ENCODE measurements at regions not wholly inside any gene's neighbourhood (a gene's known extent, or its start where the extent isn't known, plus 50 kb on each side); places are given as distances from the start of the nearest gene placed in this dataset.
A peak's percentile ranks its signal among the peaks of the same experiment; 100 is the strongest.

DNA sequence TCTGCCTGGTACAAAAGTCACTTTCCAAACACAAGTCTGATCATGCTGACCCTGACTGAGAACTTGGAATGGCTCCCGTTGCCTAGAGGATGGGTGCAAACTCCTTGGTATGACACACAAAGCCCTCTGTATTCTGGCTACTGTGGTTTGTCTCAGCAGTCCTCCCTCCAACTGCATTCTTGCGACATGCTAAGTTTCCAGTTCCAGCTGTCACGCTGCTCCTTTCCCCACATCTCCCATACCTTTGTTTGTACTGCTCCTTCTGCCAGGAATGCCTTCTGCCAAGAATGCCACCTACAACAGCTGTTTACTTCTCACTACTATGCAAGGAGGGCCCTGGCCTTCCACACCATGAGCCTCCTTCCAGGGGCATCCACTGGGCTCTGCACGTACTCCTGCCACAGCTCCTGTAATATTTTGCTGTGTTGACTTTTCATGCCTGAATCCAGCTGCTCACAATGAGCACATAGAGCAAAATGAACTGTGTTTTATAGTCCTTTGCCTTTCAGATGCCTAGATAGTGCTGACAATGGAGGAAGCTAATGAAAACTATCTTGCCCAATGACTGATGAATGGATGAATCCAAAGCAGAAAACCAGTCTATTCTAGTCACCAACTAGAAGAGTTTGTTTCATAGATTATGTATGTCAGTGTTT, 543.7 kb downstream of the EFNB2 start:
- Histone ChIP-seq H3K4me2 (ENCODE audit: low read length) (peak overlapping the region; percentile 48; the same call in 1 of the 2 replicates), H3F3A (ENCODE audit: low read length, unreplicated experiment) (no peaks in the 10 kb centered on the region), H3K79me2 (ENCODE audit: low read length) (no peaks in the 10 kb centered on the region), H2AFZ (ENCODE audit: low read length) (no peak overlapping the region), H3K27me3 (ENCODE audit: low read length) (no peaks in the 10 kb centered on the region), H3K9me3 (ENCODE audit: low read length) (no peaks in the 10 kb centered on the region), H3K4me3 (ENCODE audit: low read length) (no peak overlapping the region), H3K4me1 (ENCODE audit: insufficient read depth, low read length) (peaks cover 20% of the 10 kb centered on the region), H3K9me2 (replicated peaks; ENCODE audit: low read length) (no peaks in the 10 kb centered on the region), H3K36me3 (ENCODE audit: low read depth, low read length) (no peaks in the 10 kb centered on the region), H4K20me1 (ENCODE audit: low read length) (no peaks in the 10 kb centered on the region), H3K27ac (ENCODE audit: low read length) (peak overlapping the region; percentile 78), H3K9ac (ENCODE audit: low read length) (no peak overlapping the region)
- intact Hi-C loops (cut with micrococcal nuclease) = no loop called here
- POLR2A ChIA-PET (ENCODE audit: unreplicated experiment) = no interaction called here
- TF ChIP-seq, protein P1, sequence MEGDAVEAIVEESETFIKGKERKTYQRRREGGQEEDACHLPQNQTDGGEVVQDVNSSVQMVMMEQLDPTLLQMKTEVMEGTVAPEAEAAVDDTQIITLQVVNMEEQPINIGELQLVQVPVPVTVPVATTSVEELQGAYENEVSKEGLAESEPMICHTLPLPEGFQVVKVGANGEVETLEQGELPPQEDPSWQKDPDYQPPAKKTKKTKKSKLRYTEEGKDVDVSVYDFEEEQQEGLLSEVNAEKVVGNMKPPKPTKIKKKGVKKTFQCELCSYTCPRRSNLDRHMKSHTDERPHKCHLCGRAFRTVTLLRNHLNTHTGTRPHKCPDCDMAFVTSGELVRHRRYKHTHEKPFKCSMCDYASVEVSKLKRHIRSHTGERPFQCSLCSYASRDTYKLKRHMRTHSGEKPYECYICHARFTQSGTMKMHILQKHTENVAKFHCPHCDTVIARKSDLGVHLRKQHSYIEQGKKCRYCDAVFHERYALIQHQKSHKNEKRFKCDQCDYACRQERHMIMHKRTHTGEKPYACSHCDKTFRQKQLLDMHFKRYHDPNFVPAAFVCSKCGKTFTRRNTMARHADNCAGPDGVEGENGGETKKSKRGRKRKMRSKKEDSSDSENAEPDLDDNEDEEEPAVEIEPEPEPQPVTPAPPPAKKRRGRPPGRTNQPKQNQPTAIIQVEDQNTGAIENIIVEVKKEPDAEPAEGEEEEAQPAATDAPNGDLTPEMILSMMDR (conservative IDR thresholded peaks at IDR 0.05; ENCODE audit: low read depth, low read length) = no peak
- TF ChIP-seq EZH2phosphoT487 (IDR thresholded peaks at IDR 0.05; ENCODE audit: borderline replicate concordance, low read length) = no peak
- DNase-seq = peak; percentile 86
- no TSS peak for BruUV-seq (replicated peaks)
- CTCF ChIA-PET = no interaction called here
- peak; percentile 50 for ATAC-seq

DNA sequence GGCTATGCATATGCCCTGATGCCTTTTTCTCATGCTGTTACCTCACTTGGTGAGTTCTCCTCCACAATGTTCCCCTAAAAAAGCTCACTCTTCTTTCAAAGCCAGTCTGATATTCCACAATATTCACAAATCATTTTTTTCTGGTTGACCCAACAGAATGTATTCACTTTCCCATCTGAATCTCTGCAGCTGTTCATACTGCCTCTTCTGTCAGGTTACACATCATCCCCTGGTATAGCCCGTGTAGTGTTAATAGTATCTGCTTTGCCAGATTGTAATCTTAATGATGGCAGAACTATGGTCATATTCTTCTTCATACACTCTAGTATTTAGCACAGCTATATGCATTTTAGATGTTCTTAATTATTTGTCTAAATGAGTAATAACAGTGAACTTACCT, 544.3 kb downstream of the EFNB2 start:
- no TSS peak for BruUV-seq (replicated peaks)

More for the DNA sequence above, 544.3 kb downstream of the EFNB2 start:
- H3F3A ChIP-seq (ENCODE audit: low read length, unreplicated experiment) = no peaks in the 10 kb centered on the region
- peak overlapping the region; percentile 30; the same call in 1 of the 2 replicates for H3K9ac ChIP-seq (ENCODE audit: low read length)
- H3K9me2 ChIP-seq (replicated peaks; ENCODE audit: low read length) = no peaks in the 10 kb centered on the region
- H3K27ac ChIP-seq (ENCODE audit: low read length) = peak overlapping the region; percentile 78
- no peak overlapping the region for H3K4me2 ChIP-seq (ENCODE audit: low read length)
- POLR2A ChIA-PET (ENCODE audit: unreplicated experiment) = no interaction called here
- ATAC-seq (no peak), DNase-seq (no peak)
- no peak overlapping the region for H2AFZ ChIP-seq (ENCODE audit: low read length)
- H3K9me3 ChIP-seq (ENCODE audit: low read length) = no peaks in the 10 kb centered on the region
- no peaks in the 10 kb centered on the region for H4K20me1 ChIP-seq (ENCODE audit: low read length)
- H3K4me3 ChIP-seq (ENCODE audit: low read length) = no peak overlapping the region
- no peaks in the 10 kb centered on the region for H3K27me3 ChIP-seq (ENCODE audit: low read length)
- H3K79me2 ChIP-seq (ENCODE audit: low read length) = no peaks in the 10 kb centered on the region
- H3K4me1 ChIP-seq (ENCODE audit: insufficient read depth, low read length) = peaks cover 20% of the 10 kb centered on the region
- TF ChIP-seq EZH2 (IDR thresholded peaks at IDR 0.05; ENCODE audit: low read length, unreplicated experiment) (no peak), EZH2phosphoT487 (IDR thresholded peaks at IDR 0.05; ENCODE audit: borderline replicate concordance, low read length) (no peak)
- TF ChIP-seq, protein P1 (conservative IDR thresholded peaks at IDR 0.05; ENCODE audit: low read depth, low read length) = no peak
- no peaks in the 10 kb centered on the region for H3K36me3 ChIP-seq (ENCODE audit: low read depth, low read length)
- CTCF ChIA-PET = no interaction called here
- intact Hi-C loops (cut with micrococcal nuclease) = no loop called here
